T-helper 2 cell treated with Interferon-gamma antibody and Interleukin-4, amounts not matched to agents 5 μg/mL and 100 μg/mL, for 36 hours (primary cell): ENCODE measurements at regions not wholly inside any gene's neighbourhood (a gene's known extent, or its start where the extent isn't known, plus 50 kb on each side); places are given as distances from the start of the nearest gene placed in this dataset.

Source experiments
- DNase-seq: peaks from one replicate; pipeline ENCODE4 v3.0.0; 2021; ENCODE audit warnings: low spot score
- H3K27ac Mint-ChIP-seq: one replicate; pipeline ENCODE4 v1.8.0; 2021; ENCODE audit warnings: mild to moderate bottlenecking, mixed read lengths
- H3K27me3 Mint-ChIP-seq: one replicate; pipeline ENCODE4 v1.8.0; 2021; ENCODE audit warnings: low read depth, mixed read lengths
- H3K36me3 Mint-ChIP-seq: one replicate; pipeline ENCODE4 v1.8.0; 2021; ENCODE audit warnings: low read depth, mixed read lengths
- H3K4me1 Mint-ChIP-seq: one replicate; pipeline ENCODE4 v1.8.0; 2021; ENCODE audit warnings: low read depth, mixed read lengths
- H3K4me3 Mint-ChIP-seq: one replicate; pipeline ENCODE4 v1.8.0; 2022; ENCODE audit warnings: mild to moderate bottlenecking, moderate library complexity, mixed read lengths
- H3K9me3 Mint-ChIP-seq: one replicate; pipeline ENCODE4 v1.8.0; 2021; ENCODE audit warnings: mixed read lengths

DNA sequence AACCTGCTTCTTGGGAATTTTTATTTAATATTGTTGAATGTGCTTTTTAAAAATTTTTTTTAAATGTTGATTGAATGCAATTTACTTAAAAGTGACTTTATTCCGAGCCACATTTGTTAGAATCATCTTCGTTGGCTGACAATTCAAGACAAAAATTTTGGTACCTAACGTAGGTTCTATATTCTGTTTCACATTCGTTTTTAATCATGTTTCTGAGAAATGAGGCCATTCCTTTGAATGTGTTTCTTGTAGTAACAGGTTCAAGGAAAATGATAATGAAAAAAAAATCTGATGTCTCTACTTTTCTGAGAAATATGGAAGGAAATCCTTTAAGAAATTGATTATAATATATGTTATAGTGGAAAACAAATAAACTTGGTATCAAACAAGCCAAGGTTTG lies 92.3 kb upstream of the DCLK2 start:
- Mint-ChIP-seq H3K27me3 (no peaks in the 10 kb centered on the region), H3K9me3 (no peaks in the 10 kb centered on the region), H3K4me1 (peaks cover 16% of the 10 kb centered on the region), H3K36me3 (no peaks in the 10 kb centered on the region), H3K4me3 (peak overlapping the region; percentile 39), H3K27ac (peak overlapping the region; percentile 42)
- DNase-seq, result no peak

DNA sequence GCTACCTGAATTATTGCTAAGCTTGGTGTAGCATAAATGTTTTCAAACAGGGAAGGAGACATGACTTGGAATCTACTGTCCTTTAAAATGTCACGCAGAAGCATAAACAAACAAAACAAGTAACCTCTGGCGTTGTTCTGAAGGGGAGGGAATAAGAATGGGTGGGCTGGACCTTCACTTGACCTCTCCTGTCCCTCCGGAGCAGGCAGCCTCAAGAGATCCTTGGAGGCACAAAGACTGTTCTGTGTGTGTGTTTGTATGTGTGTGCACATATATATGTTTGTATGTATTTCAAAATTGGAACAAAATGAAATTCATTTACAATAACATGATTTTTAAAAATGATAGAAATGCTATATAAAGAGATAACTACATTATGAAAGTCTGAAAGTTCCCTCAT lies 91.3 kb upstream of the DCLK2 start:
- no peaks in the 10 kb centered on the region for H3K36me3 Mint-ChIP-seq
- H3K9me3 Mint-ChIP-seq, result no peaks in the 10 kb centered on the region
- no peak overlapping the region for H3K4me3 Mint-ChIP-seq
- no peak overlapping the region for H3K27ac Mint-ChIP-seq
- no peaks in the 10 kb centered on the region for H3K27me3 Mint-ChIP-seq
- peaks cover 14% of the 10 kb centered on the region for H3K4me1 Mint-ChIP-seq
- DNase-seq, result no peak

DNA sequence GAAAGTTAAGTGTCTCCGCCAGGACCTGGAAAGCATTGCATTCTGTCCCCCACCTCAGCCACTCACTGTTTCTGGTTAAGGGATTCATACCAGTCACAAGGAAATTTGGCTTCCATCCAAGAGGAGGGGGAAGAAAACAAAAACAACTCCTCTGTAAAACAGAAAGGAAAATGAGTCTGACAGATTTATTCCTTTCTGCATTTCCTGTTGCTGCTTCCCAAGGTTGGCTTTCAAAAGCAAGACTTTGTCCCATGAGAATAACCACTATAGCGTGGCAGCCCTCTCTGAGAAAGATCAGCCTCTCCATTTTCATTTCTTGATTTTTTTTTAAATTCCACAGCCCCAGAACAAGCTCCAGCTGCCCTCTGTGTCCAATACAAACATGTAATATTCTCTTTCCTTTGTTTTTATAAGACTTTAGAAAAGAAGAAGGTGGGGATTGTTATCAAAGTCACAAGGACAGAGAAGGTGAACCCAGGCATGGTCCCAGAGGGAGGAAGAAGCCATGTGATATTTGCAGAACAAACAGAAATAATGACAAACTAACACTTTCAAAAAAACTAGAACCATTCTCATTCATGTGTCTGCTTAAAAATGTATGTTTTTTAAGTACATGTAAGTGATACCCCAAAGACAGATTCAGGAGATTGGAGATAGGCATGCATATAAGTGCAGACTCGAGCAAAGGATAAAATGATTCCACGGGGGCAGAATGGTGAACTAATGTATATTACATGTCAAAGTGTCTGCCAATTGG lies 90.7 kb upstream of the DCLK2 start:
- no peaks in the 10 kb centered on the region for H3K9me3 Mint-ChIP-seq

GRCh38 chr4:149988087-149988410 lies 90.2 kb upstream of the DCLK2 start:
- peaks cover 14% of the 10 kb centered on the region for H3K4me1 Mint-ChIP-seq
- peaks cover 3% of the 10 kb centered on the region for H3K27me3 Mint-ChIP-seq
- H3K36me3 Mint-ChIP-seq, result no peaks in the 10 kb centered on the region
- no peaks in the 10 kb centered on the region for H3K9me3 Mint-ChIP-seq
- no peak overlapping the region for H3K27ac Mint-ChIP-seq
- H3K4me3 Mint-ChIP-seq, result no peak overlapping the region
- DNase-seq, result no peak

More for the DNA sequence above, 90.7 kb upstream of the DCLK2 start:
- DNase-seq, result no peak
- Mint-ChIP-seq H3K4me1 (peaks cover 14% of the 10 kb centered on the region), H3K4me3 (no peak overlapping the region), H3K27me3 (no peaks in the 10 kb centered on the region), H3K36me3 (no peaks in the 10 kb centered on the region), H3K27ac (no peak overlapping the region)

DNA sequence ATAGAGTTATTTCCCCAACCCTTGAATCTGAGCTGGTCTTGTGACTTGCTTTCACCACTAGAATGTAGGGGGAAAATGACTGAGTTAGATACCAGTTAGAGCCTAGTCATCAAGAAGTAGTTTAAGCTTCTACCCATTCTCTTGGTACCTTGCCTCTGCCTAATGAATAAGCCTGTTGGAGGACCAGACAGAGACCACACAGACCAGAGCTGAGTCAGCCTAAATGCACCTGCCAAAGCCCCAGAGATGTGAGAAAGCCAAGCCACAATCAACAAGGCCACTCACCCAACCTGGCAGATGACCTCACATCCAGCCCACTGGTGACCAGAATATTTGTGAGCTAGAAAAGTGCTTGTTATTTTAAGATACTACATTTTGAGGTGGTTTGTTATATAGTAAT lies 85.2 kb upstream of the DCLK2 start:
- Mint-ChIP-seq H3K9me3 (no peaks in the 10 kb centered on the region), H3K27me3 (peaks cover 3% of the 10 kb centered on the region), H3K4me3 (no peak overlapping the region), H3K27ac (no peak overlapping the region), H3K4me1 (no peaks in the 10 kb centered on the region), H3K36me3 (no peaks in the 10 kb centered on the region)
- DNase-seq, result no peak

DNA sequence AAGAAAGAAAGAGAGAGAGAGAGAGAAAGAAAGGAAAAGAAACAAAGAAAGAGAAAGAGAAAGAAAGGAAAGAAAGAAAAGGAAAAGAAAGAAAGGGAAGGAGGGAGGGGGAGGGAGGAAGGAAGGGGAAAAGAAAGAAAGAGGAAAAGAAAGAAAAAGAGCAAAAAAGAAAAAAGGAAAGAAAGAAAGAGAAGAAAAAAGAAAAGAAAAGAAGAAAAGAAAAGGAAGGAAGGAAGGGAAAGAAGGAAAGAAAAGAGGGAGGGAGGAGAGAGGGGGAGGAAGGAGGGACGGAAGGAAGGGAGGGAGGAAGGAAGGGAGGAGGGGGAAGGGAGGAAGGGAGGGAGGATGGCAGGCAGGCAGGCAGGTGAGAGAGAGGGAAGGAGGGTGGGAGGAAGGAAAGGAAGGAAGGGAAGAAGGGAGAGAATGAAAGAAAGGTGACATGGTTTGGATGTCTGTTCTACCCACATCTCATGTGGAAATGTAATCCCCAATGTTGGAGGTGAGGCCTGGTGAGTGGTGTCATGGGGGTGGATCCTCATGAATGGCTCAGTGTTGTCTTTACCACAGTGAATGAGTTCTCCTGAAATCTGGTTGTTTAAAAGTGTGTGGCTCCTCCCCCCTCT lies 83.0 kb upstream of the DCLK2 start:
- H3K27ac Mint-ChIP-seq, result no peak overlapping the region
- H3K27me3 Mint-ChIP-seq, result peaks cover 5% of the 10 kb centered on the region
- no peaks in the 10 kb centered on the region for H3K9me3 Mint-ChIP-seq
- H3K4me3 Mint-ChIP-seq, result no peak overlapping the region
- no peaks in the 10 kb centered on the region for H3K36me3 Mint-ChIP-seq
- DNase-seq, result no peak
- no peaks in the 10 kb centered on the region for H3K4me1 Mint-ChIP-seq

GRCh38 chr4:149997881-149998421 lies 80.3 kb upstream of the DCLK2 start:
- Mint-ChIP-seq H3K4me1 (peaks cover 1% of the 10 kb centered on the region), H3K4me3 (no peak overlapping the region), H3K27me3 (peaks cover 5% of the 10 kb centered on the region), H3K36me3 (no peaks in the 10 kb centered on the region), H3K27ac (no peak overlapping the region), H3K9me3 (no peaks in the 10 kb centered on the region)
- no peak for DNase-seq

GRCh38 chr4:149999485-150000074 lies 78.7 kb upstream of the DCLK2 start:
- Mint-ChIP-seq H3K9me3 (no peaks in the 10 kb centered on the region), H3K36me3 (no peaks in the 10 kb centered on the region), H3K4me3 (no peak overlapping the region), H3K4me1 (peaks cover 1% of the 10 kb centered on the region), H3K27ac (no peak overlapping the region), H3K27me3 (peaks cover 12% of the 10 kb centered on the region)
- no peak for DNase-seq

- Mint-ChIP-seq H3K4me3 (no peak overlapping the region), H3K27ac (no peak overlapping the region), H3K27me3 (peaks cover 16% of the 10 kb centered on the region), H3K36me3 (no peaks in the 10 kb centered on the region), H3K4me1 (peaks cover 5% of the 10 kb centered on the region), H3K9me3 (no peaks in the 10 kb centered on the region)
- DNase-seq, result no peak
These were observed 76.4 kb upstream of the DCLK2 start for GRCh38 chr4:150001815-150002214.

- no peaks in the 10 kb centered on the region for H3K9me3 Mint-ChIP-seq
These were observed 75.7 kb upstream of the DCLK2 start for GRCh38 chr4:150002561-150002960.

GRCh38 chr4:150004481-150004880 lies 73.8 kb upstream of the DCLK2 start:
- H3K9me3 Mint-ChIP-seq, result no peaks in the 10 kb centered on the region
- H3K36me3 Mint-ChIP-seq, result no peaks in the 10 kb centered on the region
- no peak overlapping the region for H3K27ac Mint-ChIP-seq
- no peak overlapping the region for H3K4me3 Mint-ChIP-seq
- H3K4me1 Mint-ChIP-seq, result peaks cover 5% of the 10 kb centered on the region
- peaks cover 22% of the 10 kb centered on the region for H3K27me3 Mint-ChIP-seq
- DNase-seq, result no peak

More at GRCh38 chr4:150002561-150002960, 75.7 kb upstream of the DCLK2 start:
- Mint-ChIP-seq H3K27me3 (peaks cover 19% of the 10 kb centered on the region), H3K27ac (no peak overlapping the region), H3K4me1 (peaks cover 5% of the 10 kb centered on the region), H3K4me3 (no peak overlapping the region), H3K36me3 (no peaks in the 10 kb centered on the region)
- no peak for DNase-seq

DNA sequence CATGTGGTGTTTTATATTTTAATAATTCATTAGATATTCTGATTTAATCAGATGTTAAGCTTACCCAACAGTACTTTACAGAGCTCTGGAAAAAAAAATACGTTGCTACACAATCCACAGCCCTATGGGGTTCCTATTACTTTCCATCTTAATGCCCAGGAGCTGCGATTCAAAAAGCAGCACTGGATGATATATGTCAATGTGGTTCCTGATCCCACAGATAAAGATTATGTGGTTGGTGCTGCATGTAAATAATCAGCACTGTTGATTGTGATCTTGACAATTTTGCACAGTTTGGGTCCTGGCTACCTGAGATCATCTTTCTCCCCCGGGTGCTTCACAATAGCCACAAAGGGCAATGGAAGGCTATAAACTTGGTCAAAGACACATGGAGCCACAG lies 72.7 kb upstream of the DCLK2 start:
- H3K9me3 Mint-ChIP-seq, result no peaks in the 10 kb centered on the region
- H3K27me3 Mint-ChIP-seq, result peaks cover 19% of the 10 kb centered on the region
- DNase-seq, result no peak
- no peak overlapping the region for H3K4me3 Mint-ChIP-seq
- H3K4me1 Mint-ChIP-seq, result peaks cover 5% of the 10 kb centered on the region
- no peaks in the 10 kb centered on the region for H3K36me3 Mint-ChIP-seq
- H3K27ac Mint-ChIP-seq, result no peak overlapping the region

- Mint-ChIP-seq H3K9me3 (no peaks in the 10 kb centered on the region), H3K4me3 (no peak overlapping the region), H3K27me3 (peaks cover 17% of the 10 kb centered on the region), H3K36me3 (no peaks in the 10 kb centered on the region), H3K4me1 (peaks cover 5% of the 10 kb centered on the region), H3K27ac (no peak overlapping the region)
- no peak for DNase-seq
These were observed 72.0 kb upstream of the DCLK2 start for GRCh38 chr4:150006197-150006596.

- no peak for DNase-seq
- Mint-ChIP-seq H3K4me1 (peaks cover 4% of the 10 kb centered on the region), H3K9me3 (no peaks in the 10 kb centered on the region), H3K27me3 (peaks cover 17% of the 10 kb centered on the region), H3K27ac (no peak overlapping the region), H3K36me3 (no peaks in the 10 kb centered on the region), H3K4me3 (no peak overlapping the region)
These were observed 70.7 kb upstream of the DCLK2 start for GRCh38 chr4:150007512-150007911.
